B cell (primary cell): ENCODE measurements at regions not wholly inside any gene's neighbourhood (a gene's known extent, or its start where the extent isn't known, plus 50 kb on each side); places are given as distances from the start of the nearest gene placed in this dataset.

Experiments
- CTCF ChIP-seq: fragments of 200-600 bp; IDR thresholded peaks from one replicate; pipeline ENCODE4 v1.8.0; 2022; ENCODE audit warnings: antibody characterized with exemption, mild to moderate bottlenecking
- EZH2 ChIP-seq: IDR thresholded peaks from 2 replicates; pipeline ENCODE4 v1.6.1; 2012; ENCODE audit warnings: borderline replicate concordance, low read depth, mild to moderate bottlenecking, moderate library complexity, low read length; ENCODE audit not compliant: insufficient read depth, poor library complexity, severe bottlenecking

GRCh38 chr5:101653996-101654395 is 642.1 kb downstream of the SLCO4C1 start:
- TF ChIP-seq CTCF (no peak), EZH2 (no peak)
